ENCODE measurements at regions not wholly inside any gene's neighbourhood (a gene's known extent, or its start where the extent isn't known, plus 50 kb on each side); places are given as distances from the start of the nearest gene placed in this dataset.

DNA sequence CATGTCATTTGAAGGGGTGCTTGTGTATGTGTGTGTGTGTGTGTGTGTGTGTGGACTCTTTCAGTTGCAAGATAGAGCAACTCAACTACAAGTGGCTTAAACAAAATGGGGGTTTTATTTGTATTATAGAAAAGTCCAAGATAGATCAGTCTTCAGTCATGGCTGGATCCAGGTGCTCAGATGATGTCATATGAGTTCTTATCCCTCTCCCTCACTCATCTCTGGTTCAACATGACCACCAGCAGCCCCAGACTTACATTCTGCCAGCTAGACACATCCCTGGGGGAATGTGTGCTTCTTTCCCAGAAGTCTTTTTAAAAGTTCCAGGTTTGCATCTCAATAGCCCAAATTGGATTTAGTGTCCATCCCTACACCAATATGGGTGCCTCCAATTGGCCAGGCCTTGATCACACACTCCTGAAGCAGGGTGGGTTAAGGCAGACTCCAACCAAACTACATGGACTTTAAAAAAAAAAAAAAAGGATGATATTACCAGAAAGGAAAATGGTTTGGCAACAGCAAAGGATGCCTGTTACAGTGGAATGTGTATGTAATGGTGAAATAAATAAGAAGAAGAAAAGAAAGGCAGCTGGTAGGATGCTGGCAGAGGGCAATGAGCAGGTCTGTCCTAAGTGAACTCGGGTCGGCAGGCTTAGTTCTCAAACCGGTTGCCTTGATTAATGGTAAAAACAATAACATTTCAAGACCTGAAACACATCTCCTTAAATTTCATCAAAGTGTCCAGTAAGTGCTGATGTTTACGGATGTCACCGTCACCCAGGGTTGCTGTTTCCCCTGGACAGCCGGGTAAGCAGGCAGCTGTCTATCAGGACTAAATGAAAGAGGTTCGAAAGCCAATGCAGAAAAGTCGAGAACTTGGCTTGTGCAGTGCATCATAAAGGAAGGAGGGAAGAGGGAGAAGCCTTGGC lies 107.7 kb downstream of the SMIM20 start:
- Histone ChIP-seq H3K4me1 (ENCODE audit: insufficient read depth, low read length) (peaks cover 33% of the 10 kb centered on the region), H3K36me3 (ENCODE audit: insufficient read depth, low read length) (no peaks in the 10 kb centered on the region), H3K9me3 (ENCODE audit: low read length) (no peaks in the 10 kb centered on the region), H3K27me3 (ENCODE audit: control insufficient read depth in 1 of 2, insufficient read depth in 2 of 2, low read length in 2 of 2) (no peaks in the 10 kb centered on the region), H3K27ac (ENCODE audit: low read depth, low read length) (peak overlapping the region; percentile 1), H3K4me3 (ENCODE audit: low read depth in 1 of 2, low read length in 2 of 2) (peak overlapping the region in 1 of 2 donors; percentile 21), H3K9ac (ENCODE audit: low read length) (no peak overlapping the region)

DNA sequence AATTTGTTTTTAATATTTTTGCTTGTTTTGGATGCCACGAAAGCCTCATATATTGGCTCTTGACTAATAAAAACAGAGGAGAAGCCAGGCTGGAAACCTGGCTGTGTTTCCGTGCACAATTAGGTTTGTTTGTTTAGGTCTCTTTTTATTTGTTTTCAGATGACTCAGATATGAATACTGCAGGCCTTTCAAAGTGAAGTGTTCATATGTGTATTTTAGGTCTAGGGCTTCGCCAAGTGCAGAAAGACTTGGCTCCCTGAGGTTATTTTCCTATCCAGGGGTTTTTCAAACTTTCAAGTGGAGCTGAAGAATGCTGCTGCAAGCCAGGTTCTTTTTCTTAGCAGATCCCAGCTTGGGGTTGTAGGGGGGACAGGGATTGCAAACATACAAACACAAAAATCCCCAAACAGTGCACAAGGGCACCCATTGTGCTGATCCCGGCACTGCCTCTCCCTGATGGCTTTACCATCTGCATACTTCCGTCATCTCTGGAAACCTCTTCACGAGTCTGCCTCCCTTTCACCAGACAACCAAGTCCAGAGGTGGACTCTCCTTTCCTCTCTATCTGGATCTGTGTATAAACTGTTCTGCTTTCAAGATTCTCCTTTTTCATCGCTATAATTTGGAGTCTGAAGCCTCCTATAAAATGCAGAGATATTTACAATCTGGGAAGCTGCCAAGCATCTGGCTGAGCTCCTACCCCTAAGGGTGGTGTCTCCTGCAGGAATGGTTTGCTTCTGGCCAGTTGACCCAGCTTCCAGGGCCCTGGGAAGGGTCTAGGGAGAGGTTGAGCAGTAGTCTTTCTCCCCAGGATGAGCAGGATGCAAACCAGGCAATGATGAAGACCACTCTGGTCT lies 108.6 kb downstream of the SMIM20 start:
- Histone ChIP-seq H3K9ac (ENCODE audit: low read length) (no peak overlapping the region), H3K27ac (ENCODE audit: low read depth, low read length) (no peak overlapping the region), H3K4me1 (ENCODE audit: insufficient read depth, low read length) (peaks cover 33% of the 10 kb centered on the region), H3K4me3 (ENCODE audit: low read depth in 1 of 2, low read length in 2 of 2) (peak overlapping the region in 1 of 2 donors; percentile 21), H3K9me3 (ENCODE audit: low read length) (no peaks in the 10 kb centered on the region), H3K27me3 (ENCODE audit: control insufficient read depth in 1 of 2, insufficient read depth in 2 of 2, low read length in 2 of 2) (no peaks in the 10 kb centered on the region), H3K36me3 (ENCODE audit: insufficient read depth, low read length) (no peaks in the 10 kb centered on the region)

DNA sequence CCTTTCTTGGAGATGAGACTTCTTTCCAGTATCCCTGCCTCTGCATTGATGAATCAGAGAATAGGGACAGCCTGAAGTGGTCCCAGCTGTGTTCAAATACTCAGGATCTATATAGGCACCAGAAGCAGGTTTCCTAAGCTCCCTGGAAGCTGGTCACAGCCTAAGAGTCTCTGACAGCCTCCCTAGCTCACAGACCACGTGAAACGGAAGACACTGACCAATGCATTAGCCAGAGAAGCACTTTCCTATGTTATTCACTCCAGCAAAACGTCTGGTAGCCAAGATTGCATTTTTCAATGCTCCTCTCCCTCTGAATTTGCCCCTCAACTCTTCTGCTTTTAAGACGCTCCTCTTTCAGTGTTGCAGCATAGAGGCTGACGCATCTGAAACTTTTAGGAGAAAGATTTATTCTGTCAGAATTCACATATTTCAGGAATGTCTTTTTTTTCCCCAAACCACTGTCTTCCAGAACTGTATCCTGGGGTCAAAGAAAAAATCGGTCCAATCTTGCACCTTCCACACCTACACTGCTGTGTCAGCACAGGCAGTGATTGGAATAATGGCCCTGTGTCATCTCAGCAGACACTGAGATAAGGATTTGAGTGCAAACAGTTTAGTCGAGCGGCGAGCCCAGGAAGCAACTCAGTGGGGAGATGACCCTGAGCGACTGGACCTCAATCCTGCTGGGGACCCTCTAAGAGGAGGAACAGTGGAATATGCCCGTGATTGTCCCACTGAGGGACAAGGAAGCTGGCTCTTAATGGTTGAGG lies 109.4 kb downstream of the SMIM20 start:
- peaks cover 33% of the 10 kb centered on the region for H3K4me1 ChIP-seq (ENCODE audit: insufficient read depth, low read length)
- H3K4me3 ChIP-seq (ENCODE audit: low read depth in 1 of 2, low read length in 2 of 2): peak overlapping the region in 1 of 2 donors; percentile 12
- no peak overlapping the region for H3K27ac ChIP-seq (ENCODE audit: low read depth, low read length)
- H3K9ac ChIP-seq (ENCODE audit: low read length): no peak overlapping the region
- H3K9me3 ChIP-seq (ENCODE audit: low read length): no peaks in the 10 kb centered on the region
- no peaks in the 10 kb centered on the region for H3K36me3 ChIP-seq (ENCODE audit: insufficient read depth, low read length)
- no peaks in the 10 kb centered on the region for H3K27me3 ChIP-seq (ENCODE audit: control insufficient read depth in 1 of 2, insufficient read depth in 2 of 2, low read length in 2 of 2)

DNA sequence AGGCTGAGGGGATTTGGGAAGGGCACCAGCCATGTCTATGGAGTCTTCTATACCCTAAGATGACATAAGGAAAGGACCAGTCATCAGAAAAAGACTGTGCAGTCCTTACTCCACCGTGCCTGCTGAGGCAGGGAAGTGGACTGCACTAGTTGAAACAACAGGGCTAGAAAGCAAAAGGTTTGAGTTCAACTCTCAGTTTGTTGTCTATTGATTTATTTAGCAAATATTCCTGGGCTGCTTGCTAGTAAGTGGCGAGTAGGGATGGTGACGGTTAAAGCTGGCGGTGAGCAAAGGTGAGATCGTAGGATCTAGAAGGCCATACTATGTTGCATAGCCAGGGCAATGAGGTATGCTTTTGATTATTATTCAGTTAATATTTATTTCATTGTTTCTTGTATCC lies 110.1 kb downstream of the SMIM20 start:
- Histone ChIP-seq H3K4me3 (ENCODE audit: low read depth in 1 of 2, low read length in 2 of 2) (no peak overlapping the region), H3K9me3 (ENCODE audit: low read length) (no peaks in the 10 kb centered on the region), H3K36me3 (ENCODE audit: insufficient read depth, low read length) (no peaks in the 10 kb centered on the region), H3K27ac (ENCODE audit: low read depth, low read length) (no peak overlapping the region), H3K9ac (ENCODE audit: low read length) (no peak overlapping the region), H3K27me3 (ENCODE audit: control insufficient read depth in 1 of 2, insufficient read depth in 2 of 2, low read length in 2 of 2) (no peaks in the 10 kb centered on the region), H3K4me1 (ENCODE audit: insufficient read depth, low read length) (peaks cover 35% of the 10 kb centered on the region)

DNA sequence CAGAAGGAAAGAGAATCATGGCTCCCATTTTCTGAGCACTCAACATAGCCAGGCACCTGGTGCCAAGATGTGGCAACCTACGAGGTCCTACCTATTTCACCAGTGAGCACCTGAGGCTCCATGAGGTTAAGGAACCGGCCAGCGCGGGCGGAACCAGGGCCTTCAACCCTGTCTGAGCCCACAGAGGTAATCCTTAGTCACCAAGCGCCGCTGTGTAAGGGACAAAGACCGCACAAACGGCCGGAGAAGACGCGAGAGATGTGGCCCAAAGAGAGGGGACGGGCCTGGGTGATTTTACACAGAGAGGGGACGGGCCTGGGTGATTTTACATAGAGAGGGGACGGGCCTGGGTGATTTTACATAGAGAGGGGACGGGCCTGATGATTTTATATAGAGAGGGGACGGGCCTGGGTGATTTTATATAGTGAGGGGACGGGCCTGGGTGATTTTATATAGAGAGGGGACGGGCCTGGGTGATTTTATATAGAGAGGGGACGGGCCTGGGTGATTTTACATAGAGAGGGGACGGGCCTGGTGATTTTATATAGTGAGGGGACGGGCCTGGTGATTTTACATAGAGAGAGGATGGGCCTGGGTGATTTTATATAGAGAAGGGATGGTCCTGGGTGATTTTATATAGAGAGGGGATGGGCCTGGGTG lies 114.2 kb downstream of the SMIM20 start:
- Histone ChIP-seq H3K36me3 (ENCODE audit: insufficient read depth, low read length) (no peaks in the 10 kb centered on the region), H3K9me3 (ENCODE audit: low read length) (no peaks in the 10 kb centered on the region), H3K9ac (ENCODE audit: low read length) (no peak overlapping the region), H3K27me3 (ENCODE audit: control insufficient read depth in 1 of 2, insufficient read depth in 2 of 2, low read length in 2 of 2) (no peaks in the 10 kb centered on the region), H3K27ac (ENCODE audit: low read depth, low read length) (no peak overlapping the region), H3K4me3 (ENCODE audit: low read depth in 1 of 2, low read length in 2 of 2) (no peak overlapping the region), H3K4me1 (ENCODE audit: insufficient read depth, low read length) (peaks cover 24% of the 10 kb centered on the region)

DNA sequence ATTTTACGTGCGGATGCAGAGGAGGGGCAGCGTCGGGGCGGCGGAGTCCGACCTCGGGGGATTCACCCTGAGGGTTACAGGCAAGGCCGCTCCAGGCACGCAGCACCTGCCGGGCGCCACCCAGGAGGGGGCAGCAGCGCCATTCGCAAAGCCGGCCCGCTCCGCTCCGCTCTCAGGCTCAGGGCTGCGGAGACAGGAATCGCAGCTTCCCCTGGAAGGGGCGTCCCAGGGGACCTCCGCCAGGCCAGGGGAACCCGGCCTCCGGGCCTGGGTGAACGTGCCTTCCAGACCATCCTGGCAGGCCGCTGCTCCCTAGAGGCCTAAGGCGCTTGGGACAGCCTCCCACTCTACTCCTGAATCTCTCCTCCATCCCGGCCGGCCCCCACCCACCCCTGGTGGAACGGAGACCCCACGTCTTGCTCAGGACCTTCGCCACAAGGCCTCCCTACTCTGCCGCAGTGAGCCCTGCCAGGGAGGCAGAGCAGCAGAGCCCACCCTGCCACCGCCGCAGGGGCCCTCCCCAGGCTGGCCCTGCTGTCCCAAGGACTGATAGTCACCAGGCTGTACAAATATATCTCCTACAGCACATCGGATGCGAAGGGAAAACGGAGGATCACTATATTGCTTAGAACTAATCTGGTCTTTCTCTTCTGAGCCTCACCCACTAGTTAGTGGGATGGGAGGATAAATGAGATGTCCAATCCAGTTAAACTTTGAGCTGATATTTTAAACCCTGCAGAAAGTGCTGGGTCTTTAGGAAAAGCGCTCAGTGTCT lies 115.0 kb downstream of the SMIM20 start:
- Histone ChIP-seq H3K27me3 (ENCODE audit: control insufficient read depth in 1 of 2, insufficient read depth in 2 of 2, low read length in 2 of 2) (no peaks in the 10 kb centered on the region), H3K4me1 (ENCODE audit: insufficient read depth, low read length) (peaks cover 20% of the 10 kb centered on the region), H3K9ac (ENCODE audit: low read length) (no peak overlapping the region), H3K27ac (ENCODE audit: low read depth, low read length) (no peak overlapping the region), H3K4me3 (ENCODE audit: low read depth in 1 of 2, low read length in 2 of 2) (no peak overlapping the region), H3K36me3 (ENCODE audit: insufficient read depth, low read length) (no peaks in the 10 kb centered on the region), H3K9me3 (ENCODE audit: low read length) (no peaks in the 10 kb centered on the region)

DNA sequence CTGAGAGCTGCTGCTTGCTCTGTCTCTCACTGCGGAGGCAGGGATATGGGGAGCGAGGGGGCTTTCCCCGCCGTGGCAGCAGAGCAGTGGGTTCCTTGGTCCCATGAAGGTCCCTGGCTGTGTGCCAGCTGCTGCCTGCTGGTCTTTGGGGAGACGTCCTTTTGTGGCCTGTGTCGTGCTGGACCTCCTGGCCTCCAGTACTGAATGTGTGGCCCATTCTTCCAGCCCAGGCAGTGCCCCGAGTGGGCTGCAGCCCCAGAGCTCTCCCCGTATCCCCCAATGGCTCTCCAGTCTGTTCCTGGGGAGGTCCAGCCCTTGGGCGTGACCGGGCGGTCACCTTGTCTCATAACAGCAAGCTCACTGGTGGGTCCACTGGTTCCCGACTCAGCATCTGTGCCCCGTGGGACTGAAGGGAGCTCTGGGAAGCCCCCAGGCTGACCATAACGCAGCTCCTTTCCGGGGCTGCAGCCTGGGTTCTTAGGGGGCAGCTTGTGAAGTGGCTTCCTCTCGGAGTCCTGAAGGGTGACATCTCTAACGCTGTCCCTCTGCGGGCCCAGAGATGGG lies 115.6 kb downstream of the SMIM20 start:
- Histone ChIP-seq H3K27ac (ENCODE audit: low read depth, low read length) (no peak overlapping the region), H3K4me3 (ENCODE audit: low read depth in 1 of 2, low read length in 2 of 2) (no peak overlapping the region), H3K4me1 (ENCODE audit: insufficient read depth, low read length) (peaks cover 20% of the 10 kb centered on the region), H3K9me3 (ENCODE audit: low read length) (no peaks in the 10 kb centered on the region), H3K36me3 (ENCODE audit: insufficient read depth, low read length) (no peaks in the 10 kb centered on the region), H3K27me3 (ENCODE audit: control insufficient read depth in 1 of 2, insufficient read depth in 2 of 2, low read length in 2 of 2) (no peaks in the 10 kb centered on the region), H3K9ac (ENCODE audit: low read length) (no peak overlapping the region)

DNA sequence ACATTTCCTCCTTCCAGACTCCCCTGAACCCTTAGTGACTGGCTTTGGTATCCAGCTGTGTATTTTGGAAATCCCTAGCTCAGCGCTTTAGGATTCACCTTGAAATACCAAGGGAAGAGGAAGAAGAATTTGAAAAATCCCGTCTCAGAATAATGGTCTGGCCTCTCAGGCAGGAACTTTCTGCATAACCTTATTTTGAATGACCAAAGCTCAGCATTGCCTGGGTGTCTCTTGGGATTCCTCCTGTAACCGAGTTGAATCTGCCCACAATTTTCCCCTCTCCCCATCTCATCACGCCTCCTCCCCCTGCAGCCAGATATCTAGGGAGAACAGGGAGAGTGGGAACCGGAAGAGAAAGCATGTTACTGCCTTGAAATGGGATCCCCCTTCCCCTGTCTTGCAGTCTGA lies 116.2 kb downstream of the SMIM20 start:
- H3K4me1 ChIP-seq (ENCODE audit: insufficient read depth, low read length): peaks cover 20% of the 10 kb centered on the region
- H3K9ac ChIP-seq (ENCODE audit: low read length): no peak overlapping the region
- no peak overlapping the region for H3K4me3 ChIP-seq (ENCODE audit: low read depth in 1 of 2, low read length in 2 of 2)
- no peaks in the 10 kb centered on the region for H3K27me3 ChIP-seq (ENCODE audit: control insufficient read depth in 1 of 2, insufficient read depth in 2 of 2, low read length in 2 of 2)
- no peaks in the 10 kb centered on the region for H3K9me3 ChIP-seq (ENCODE audit: low read length)
- H3K36me3 ChIP-seq (ENCODE audit: insufficient read depth, low read length): no peaks in the 10 kb centered on the region
- no peak overlapping the region for H3K27ac ChIP-seq (ENCODE audit: low read depth, low read length)

DNA sequence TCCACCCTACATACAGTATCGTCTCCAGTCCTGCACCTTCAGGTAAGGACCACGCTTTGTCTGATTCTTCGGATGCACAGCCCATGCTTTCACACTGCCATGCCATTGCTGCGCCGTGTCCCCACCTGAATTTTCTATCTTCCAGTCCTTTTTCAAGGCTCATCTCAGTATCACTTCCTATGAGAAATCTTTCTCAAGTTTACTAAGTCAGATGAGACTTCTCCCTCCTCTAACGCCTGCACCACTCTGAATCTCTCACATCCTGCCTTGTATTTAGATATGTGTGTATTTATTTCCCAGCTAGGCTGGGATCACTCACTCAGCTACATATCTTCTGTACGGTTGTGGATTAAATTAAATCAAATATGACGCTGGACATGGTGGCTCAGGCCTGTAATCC lies 116.8 kb downstream of the SMIM20 start:
- Histone ChIP-seq H3K27ac (ENCODE audit: low read depth, low read length) (no peak overlapping the region), H3K4me1 (ENCODE audit: insufficient read depth, low read length) (peaks cover 20% of the 10 kb centered on the region), H3K9me3 (ENCODE audit: low read length) (no peaks in the 10 kb centered on the region), H3K36me3 (ENCODE audit: insufficient read depth, low read length) (no peaks in the 10 kb centered on the region), H3K27me3 (ENCODE audit: control insufficient read depth in 1 of 2, insufficient read depth in 2 of 2, low read length in 2 of 2) (no peaks in the 10 kb centered on the region), H3K9ac (ENCODE audit: low read length) (no peak overlapping the region), H3K4me3 (ENCODE audit: low read depth in 1 of 2, low read length in 2 of 2) (no peak overlapping the region)

DNA sequence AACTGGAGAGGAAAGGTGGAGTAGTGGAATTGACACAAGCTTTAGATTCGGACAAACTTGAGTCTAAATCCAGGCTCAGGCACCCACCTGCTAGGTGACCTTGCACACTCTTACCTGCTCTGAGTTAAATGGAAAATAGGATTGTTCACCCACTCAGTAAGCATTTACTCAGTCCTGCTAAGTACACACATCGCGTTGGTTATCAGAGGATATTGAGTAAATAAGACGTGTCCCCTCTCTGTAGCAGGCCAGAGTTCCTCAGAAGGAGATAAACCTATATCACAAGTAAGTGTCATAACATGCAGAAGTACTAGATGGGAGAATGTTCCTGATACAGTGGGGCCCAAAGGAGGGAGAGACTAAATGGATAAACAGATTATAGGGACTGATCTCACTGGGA lies 117.7 kb downstream of the SMIM20 start:
- Histone ChIP-seq H3K4me1 (ENCODE audit: insufficient read depth, low read length) (peaks cover 20% of the 10 kb centered on the region), H3K27me3 (ENCODE audit: control insufficient read depth in 1 of 2, insufficient read depth in 2 of 2, low read length in 2 of 2) (no peaks in the 10 kb centered on the region), H3K9ac (ENCODE audit: low read length) (no peak overlapping the region), H3K9me3 (ENCODE audit: low read length) (no peaks in the 10 kb centered on the region), H3K27ac (ENCODE audit: low read depth, low read length) (no peak overlapping the region), H3K36me3 (ENCODE audit: insufficient read depth, low read length) (no peaks in the 10 kb centered on the region), H3K4me3 (ENCODE audit: low read depth in 1 of 2, low read length in 2 of 2) (no peak overlapping the region)

Data from muscle layer of colon (tissue), 2 donors.